KMS-11 (cell line): ENCODE measurements at regions not wholly inside any gene's neighbourhood (a gene's known extent, or its start where the extent isn't known, plus 50 kb on each side); places are given as distances from the start of the nearest gene placed in this dataset.

Experiments
- H2AFZ ChIP-seq: fragments of 200-600 bp; sonication (generic); 2 replicates; pipeline ENCODE4 v1.6.1; 2016; ENCODE audit warnings: antibody characterized with exemption, mixed run types, low read depth
- H3K27ac ChIP-seq: fragments of 200-600 bp; sonication (generic); 2 replicates; pipeline ENCODE4 v1.6.1; 2016; ENCODE audit warnings: mild to moderate bottlenecking, mixed run types
- H3K27me3 ChIP-seq: fragments of 200-600 bp; sonication (generic); 2 replicates; pipeline ENCODE4 v1.6.1; 2017; ENCODE audit warnings: mild to moderate bottlenecking, low read depth, mixed run types, moderate library complexity; ENCODE audit not compliant: insufficient read depth
- H3K36me3 ChIP-seq: fragments of 200-600 bp; sonication (generic); 2 replicates; pipeline ENCODE4 v1.6.1; 2017; ENCODE audit warnings: mild to moderate bottlenecking, mixed run types; ENCODE audit not compliant: insufficient read depth
- H3K4me1 ChIP-seq: fragments of 200-600 bp; sonication (generic); 2 replicates; pipeline ENCODE4 v1.6.1; 2016; ENCODE audit warnings: mild to moderate bottlenecking, low read depth, mixed run types; ENCODE audit not compliant: poor library complexity, severe bottlenecking
- H3K4me2 ChIP-seq: fragments of 200-600 bp; sonication (generic); 2 replicates; pipeline ENCODE4 v1.7.0; 2016; ENCODE audit warnings: mild to moderate bottlenecking, mixed run types
- H3K4me3 ChIP-seq: fragments of 200-600 bp; sonication (generic); IDR thresholded peaks from 2 replicates; pipeline ENCODE4 v1.6.1; 2017; ENCODE audit warnings: low read depth, low read length, mixed read lengths; ENCODE audit not compliant: insufficient read depth
- H3K79me2 ChIP-seq: fragments of 200-600 bp; sonication (generic); 2 replicates; pipeline ENCODE4 v1.6.1; 2016; ENCODE audit warnings: low read depth, mixed run types; ENCODE audit not compliant: insufficient read depth
- H3K9ac ChIP-seq: fragments of 200-600 bp; sonication (generic); 2 replicates; pipeline ENCODE4 v1.6.1; 2016; ENCODE audit warnings: mild to moderate bottlenecking, mixed run types
- H4K20me1 ChIP-seq: fragments of 200-600 bp; sonication (generic); 2 replicates; pipeline ENCODE4 v1.6.1; 2016; ENCODE audit warnings: mild to moderate bottlenecking, mixed run types; ENCODE audit not compliant: insufficient read depth
- CTCF ChIP-seq: fragments of 200-600 bp; sonication (generic); conservative IDR thresholded peaks from 2 replicates; pipeline ENCODE4 v1.6.1; 2017; ENCODE audit warnings: low read depth, mild to moderate bottlenecking, antibody characterized with exemption, low read length, moderate library complexity, mixed read lengths

DNA sequence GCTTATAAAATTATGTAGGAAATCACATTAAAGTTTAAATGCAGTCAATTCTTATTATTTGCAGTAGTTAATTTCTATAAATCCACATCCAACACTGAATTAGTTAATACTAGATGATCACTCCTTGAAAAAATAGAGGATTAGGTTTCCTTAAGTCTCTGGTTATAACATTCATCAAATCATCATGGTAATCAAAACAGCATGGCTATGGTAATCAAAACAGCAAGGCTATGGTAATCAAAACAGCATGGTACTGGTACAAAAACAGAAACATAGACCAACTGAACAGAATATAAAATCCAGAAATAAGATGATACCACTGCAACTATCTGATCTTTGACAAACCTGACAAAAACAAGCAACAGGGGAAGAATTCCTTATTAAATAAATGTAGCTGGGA lies 814.6 kb upstream of the CCDC179 start:
- no peak overlapping the region for H3K9ac ChIP-seq
- H3K27me3 ChIP-seq, result no peaks in the 10 kb centered on the region
- no peak overlapping the region for H2AFZ ChIP-seq
- no peak overlapping the region for H3K27ac ChIP-seq
- no peaks in the 10 kb centered on the region for H3K79me2 ChIP-seq
- H3K36me3 ChIP-seq, result no peaks in the 10 kb centered on the region
- H4K20me1 ChIP-seq, result no peaks in the 10 kb centered on the region
- H3K4me2 ChIP-seq, result no peak overlapping the region
- H3K4me3 ChIP-seq, result no peak overlapping the region
- no peaks in the 10 kb centered on the region for H3K4me1 ChIP-seq
- no peak for TF ChIP-seq CTCF

GRCh38 chr11:23679041-23679440 lies 817.8 kb upstream of the LUZP2 start:
- no peaks in the 10 kb centered on the region for H3K79me2 ChIP-seq
- no peak for TF ChIP-seq CTCF
- no peak overlapping the region for H2AFZ ChIP-seq
- H3K4me3 ChIP-seq, result no peak overlapping the region
- H4K20me1 ChIP-seq, result no peaks in the 10 kb centered on the region
- no peak overlapping the region for H3K9ac ChIP-seq
- no peaks in the 10 kb centered on the region for H3K27me3 ChIP-seq
- no peak overlapping the region for H3K27ac ChIP-seq
- no peaks in the 10 kb centered on the region for H3K36me3 ChIP-seq
- H3K4me1 ChIP-seq, result no peaks in the 10 kb centered on the region
- no peak overlapping the region for H3K4me2 ChIP-seq

DNA sequence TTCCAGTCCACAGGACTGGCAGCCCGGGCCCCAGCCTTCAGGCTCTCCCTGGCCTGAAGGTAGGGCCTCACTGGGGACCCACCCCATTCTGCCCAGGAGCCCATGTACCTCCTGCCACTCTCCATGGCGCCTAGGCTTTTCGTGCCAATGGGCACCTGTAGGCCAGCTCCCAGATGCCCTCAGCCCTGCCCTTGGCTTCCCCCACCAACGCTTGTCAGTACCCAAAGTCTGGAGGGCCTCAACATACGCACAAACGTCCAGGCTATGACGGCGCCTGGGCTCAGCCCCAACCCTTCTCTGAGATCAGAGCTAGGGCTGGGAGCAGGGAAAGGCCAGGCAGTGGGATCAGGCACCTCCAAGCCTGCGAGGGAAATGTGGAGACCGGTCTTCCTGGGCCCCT lies 816.9 kb upstream of the LUZP2 start:
- Histone ChIP-seq H3K4me1 (no peaks in the 10 kb centered on the region), H3K79me2 (no peaks in the 10 kb centered on the region), H3K4me3 (no peak overlapping the region), H3K27me3 (no peaks in the 10 kb centered on the region), H3K9ac (no peak overlapping the region), H3K27ac (no peak overlapping the region), H2AFZ (no peak overlapping the region), H3K4me2 (no peak overlapping the region), H3K36me3 (no peaks in the 10 kb centered on the region), H4K20me1 (no peaks in the 10 kb centered on the region)
- no peak for TF ChIP-seq CTCF

- H3K9ac ChIP-seq, result no peak overlapping the region
- no peaks in the 10 kb centered on the region for H3K36me3 ChIP-seq
- H3K4me2 ChIP-seq, result no peak overlapping the region
- TF ChIP-seq CTCF, result no peak
- H3K4me1 ChIP-seq, result no peaks in the 10 kb centered on the region
- no peaks in the 10 kb centered on the region for H4K20me1 ChIP-seq
- no peak overlapping the region for H3K4me3 ChIP-seq
- no peaks in the 10 kb centered on the region for H3K27me3 ChIP-seq
- H2AFZ ChIP-seq, result no peak overlapping the region
- no peaks in the 10 kb centered on the region for H3K79me2 ChIP-seq
- no peak overlapping the region for H3K27ac ChIP-seq
Measured at GRCh38 chr11:23680488-23681230, 816.2 kb upstream of the LUZP2 start.
